Activated CD4-positive, alpha-beta T cell treated with anti-CD3 and anti-CD28 coated beads, Interleukin-10, Interleukin-2, amounts not matched to agents 100 ng/mL and 50 ng/mL, durations not matched to agents 16 hours and 8 hours (primary cell): ENCODE measurements at regions not wholly inside any gene's neighbourhood (a gene's known extent, or its start where the extent isn't known, plus 50 kb on each side); places are given as distances from the start of the nearest gene placed in this dataset.
"Not testable (repeated sequence)": the region's sequence is repeated elsewhere in the genome, so short reads cannot be mapped to it uniquely, and the experiment has no call there.

ENCODE experiments used
- DNase-seq: peaks from one replicate; pipeline ENCODE4 v3.0.0-alpha.2; 2020

DNA sequence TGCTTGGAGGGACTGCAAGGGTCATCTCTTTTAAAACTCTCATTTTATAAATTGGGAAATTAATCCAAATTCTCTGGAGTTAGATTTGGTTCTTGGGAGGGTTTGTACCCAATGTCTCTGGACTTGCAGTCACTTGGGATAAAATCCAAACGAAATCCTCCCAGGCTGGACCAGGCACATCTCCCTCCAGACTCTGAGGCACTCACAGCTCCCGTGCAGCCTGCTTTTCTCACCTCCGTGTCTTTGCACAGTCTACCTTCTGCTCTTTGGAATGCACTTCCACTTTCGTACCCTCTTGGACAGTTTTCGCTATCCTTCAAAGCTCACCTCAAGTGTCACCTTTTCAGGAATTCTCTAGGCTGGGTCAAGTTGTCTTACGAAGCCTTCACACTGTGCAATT lies 166.3 kb downstream of the MYCN start:
- DNase-seq = no peak

- no peak for DNase-seq
Measured at GRCh38 chr2:16105669-16106281, 165.4 kb downstream of the MYCN start.

DNA sequence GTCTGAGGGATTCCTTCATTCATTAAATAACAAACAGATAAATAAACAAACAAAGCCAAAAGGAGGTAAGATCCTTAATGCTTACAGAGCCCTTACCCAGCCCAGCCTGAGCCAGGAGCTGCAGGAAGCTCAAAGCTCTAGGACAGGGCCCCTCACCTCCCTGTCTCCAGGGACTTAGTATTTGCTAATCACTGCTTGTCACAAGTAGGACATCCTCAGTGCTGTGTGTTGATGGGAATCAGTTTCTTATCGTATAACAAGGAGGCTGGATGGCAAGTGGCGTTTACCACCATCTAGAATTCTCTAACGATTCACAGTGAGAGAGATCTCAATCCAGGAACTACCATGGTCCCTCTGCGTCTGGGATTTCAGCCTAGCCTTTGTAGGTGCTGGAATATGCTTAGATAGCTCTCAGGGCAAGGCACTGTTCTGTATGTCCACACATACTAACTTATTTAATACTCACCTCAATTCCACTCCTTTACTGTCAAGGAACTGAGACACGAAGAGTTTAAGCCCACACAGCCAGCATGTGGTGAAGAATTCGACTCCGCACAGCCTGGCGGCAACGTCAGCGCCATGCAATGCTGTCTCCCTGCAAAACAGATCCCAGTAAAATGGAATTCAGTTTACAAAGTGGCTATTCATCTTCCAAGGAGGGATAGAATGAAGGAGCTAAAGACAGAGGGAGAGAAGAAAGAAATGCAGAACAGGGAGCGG lies 164.8 kb downstream of the MYCN start:
- DNase-seq = no peak

- no peak for DNase-seq
Measured at GRCh38 chr2:16104315-16104948, 164.1 kb downstream of the MYCN start.

GRCh38 chr2:16103614-16104314 lies 163.4 kb downstream of the MYCN start:
- no peak for DNase-seq

DNA sequence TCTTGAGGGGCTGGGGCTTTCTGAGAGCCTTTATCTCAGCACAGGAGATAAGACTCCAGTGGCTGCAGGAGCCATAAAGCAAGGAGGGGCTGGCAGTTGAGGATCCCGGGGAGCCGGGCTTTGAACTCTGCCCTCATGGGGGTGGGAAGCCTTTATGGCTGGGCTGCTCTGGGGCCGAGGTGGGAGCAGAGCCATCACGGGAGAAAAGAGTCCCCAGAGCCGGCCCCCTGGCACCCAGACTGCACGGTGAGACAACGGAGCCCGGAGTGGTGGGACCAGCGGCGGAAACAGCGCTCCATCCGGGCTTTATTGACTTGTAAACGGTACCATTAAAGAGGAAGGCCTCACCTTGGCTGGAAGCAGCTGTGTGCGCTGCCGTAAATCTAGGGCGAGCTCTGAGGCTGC lies 162.6 kb downstream of the MYCN start:
- no peak for DNase-seq

DNA sequence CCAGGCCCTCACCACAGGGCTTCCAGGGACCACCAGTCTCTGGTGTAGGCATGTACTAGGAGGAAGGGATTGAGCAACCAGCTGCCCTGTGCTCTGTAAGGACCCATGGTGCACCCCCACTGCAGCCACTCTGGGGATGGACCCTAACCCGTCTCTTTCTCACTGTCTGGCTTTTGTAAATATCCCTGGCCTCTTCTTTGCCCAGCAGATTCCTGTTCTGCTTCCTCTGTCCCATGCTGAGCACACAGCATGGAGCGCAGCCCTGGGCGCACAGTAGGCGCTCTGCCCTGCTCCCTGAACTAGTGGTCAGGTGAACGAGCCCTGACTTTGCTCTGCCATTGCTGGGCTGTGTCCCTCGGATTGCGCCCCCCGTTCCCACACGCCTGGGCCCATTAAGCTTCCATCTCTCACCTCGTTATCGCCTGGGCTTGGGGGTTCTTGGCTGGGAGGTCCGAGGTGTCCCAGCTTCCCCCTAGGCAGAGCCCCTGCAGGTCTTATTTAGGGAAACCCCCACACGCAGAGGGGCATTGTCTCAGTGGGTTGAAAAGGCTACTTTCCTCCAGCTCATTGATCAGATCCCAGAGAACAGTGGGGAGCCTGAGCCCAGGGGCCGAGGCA lies 162.1 kb downstream of the MYCN start:
- DNase-seq = no peak

- DNase-seq = no peak
Measured at GRCh38 chr2:16101196-16101595, 160.8 kb downstream of the MYCN start.

- no peak for DNase-seq
Measured at GRCh38 chr2:16100006-16100405, 159.7 kb downstream of the MYCN start.

- no peak for DNase-seq
Measured at GRCh38 chr2:16099326-16099725, 159.0 kb downstream of the MYCN start.

GRCh38 chr2:16096962-16097361 lies 156.6 kb downstream of the MYCN start:
- DNase-seq = no peak

- DNase-seq = not testable (repeated sequence)
Measured at GRCh38 chr2:16095483-16095882, 155.1 kb downstream of the MYCN start.

DNA sequence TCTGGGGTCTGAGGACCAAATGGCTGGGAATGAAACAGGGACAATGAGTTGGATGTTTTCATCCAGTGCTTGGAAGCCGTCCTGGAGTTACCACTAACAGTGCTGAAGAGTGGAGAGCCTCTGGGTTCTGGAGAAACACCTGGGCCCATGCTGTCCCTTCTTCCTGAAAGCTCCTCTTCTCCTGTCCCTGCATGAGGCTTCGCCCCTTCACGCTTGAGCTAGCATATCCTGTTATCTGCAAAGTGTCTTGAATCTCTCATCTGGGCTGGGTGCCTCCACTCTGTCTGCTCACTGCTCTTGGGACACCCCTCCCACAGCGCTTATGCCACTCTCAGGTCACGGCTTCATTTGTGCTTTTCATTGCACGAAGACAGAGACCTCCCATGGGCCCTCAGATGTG lies 154.5 kb downstream of the MYCN start:
- DNase-seq = no peak

DNA sequence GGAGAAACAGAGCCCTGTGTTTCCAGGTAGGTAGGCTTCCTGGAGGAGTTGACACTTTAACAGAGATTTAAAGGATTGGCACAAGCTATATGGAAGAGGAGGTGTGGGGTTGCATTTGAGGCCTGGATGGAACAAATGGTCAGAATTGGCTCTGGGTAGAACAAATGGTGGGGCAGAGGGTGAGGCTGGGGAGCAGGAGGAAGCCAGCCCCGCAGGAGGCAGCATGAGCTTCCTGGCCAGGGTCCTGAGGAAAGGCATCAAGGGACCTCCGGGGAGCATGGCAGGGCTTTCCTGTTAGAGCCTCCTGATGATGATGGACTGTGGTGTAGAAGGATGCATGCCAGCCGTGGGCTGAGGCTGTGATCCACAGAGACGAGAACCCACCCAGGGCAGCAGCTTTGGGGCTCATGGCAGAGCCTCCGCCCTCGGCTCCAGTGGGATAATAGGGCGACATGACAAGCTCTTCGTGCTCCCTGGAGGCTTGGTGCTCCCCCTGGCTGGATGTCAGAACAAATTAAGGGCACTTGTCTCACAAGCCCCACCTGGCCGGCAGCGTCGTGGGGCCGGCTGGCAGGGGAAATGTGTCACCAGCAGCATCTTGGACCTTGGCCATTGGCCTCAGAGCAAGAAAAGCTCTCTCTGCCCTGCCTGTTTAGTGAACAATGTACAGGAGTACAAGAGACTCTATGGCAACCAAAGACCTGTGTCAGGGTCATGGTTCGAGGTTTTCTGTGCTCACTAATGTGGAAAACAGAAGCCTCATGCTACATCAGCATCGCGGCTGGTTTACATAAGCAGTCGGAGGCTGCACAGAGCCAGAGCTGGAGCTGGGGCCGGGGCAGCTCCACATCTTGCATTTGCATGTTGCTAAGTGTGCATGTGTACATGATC lies 153.5 kb downstream of the MYCN start:
- no peak for DNase-seq

DNA sequence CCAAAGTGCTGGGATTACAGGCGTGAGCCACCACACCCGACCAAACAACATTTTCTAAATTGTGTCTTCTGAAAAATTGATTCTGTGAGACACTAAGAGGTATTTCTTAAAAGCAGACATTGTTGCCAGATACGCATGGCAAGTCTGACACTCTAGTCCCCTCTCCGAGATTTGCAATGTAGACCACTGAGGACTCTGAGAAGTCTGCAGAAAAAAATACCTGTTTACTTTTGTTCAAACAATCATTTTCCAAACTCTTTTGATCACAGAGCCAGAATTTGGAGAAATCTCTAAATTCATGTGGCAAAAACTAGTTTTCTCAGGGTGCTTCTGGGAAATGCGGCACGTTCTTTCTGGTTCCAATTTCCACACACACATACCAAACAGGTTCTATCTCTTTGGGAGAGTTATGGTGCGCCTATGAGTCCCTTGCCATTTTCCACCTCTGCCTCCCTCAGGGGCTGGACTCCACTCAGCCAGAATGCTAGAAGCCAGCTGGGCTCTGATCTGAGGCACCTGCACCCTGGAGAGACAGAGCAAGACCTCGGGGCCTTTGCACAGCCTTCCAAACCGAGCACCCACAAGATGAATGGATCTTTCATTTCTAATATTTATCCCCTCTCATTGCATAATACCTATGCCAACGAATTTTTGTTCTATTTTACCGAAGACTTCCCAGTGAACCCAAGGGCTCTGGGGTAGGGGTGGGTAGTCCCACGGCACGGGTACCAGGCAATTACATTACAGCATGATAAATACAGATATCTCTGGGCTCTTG lies 152.7 kb downstream of the MYCN start:
- no peak for DNase-seq

DNA sequence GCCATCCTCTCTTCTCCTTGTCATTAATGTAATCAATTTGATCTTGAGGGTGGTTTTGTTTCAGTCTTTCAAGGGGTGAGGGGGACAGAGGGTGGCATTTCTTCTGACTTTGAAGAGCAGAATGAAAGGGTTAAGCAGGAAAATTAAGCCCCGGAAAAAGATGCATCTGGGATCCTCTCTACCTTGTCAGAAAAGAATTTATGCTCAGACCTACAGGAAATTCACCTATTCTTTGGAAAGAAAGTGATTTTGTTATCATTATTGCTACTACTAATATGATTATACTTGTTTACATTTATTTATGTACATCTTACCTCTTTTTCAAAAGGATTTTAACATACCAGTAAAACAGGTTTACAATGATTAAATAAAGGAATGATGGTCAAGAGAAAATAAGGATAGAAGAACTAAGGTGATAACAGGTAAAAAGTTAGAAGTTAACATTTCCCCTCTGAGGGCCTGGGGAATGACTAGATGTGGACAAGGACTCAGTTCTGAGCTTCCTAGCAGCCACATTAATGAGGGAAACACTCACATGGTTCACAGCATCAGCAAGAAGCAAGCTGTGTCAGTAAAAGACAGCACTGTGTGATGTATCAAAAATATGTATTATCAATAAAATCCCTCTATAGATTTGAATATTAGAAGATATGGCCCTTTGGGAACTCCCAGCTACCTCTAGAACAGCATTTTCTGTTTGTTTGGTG lies 151.4 kb downstream of the MYCN start:
- DNase-seq = no peak

DNA sequence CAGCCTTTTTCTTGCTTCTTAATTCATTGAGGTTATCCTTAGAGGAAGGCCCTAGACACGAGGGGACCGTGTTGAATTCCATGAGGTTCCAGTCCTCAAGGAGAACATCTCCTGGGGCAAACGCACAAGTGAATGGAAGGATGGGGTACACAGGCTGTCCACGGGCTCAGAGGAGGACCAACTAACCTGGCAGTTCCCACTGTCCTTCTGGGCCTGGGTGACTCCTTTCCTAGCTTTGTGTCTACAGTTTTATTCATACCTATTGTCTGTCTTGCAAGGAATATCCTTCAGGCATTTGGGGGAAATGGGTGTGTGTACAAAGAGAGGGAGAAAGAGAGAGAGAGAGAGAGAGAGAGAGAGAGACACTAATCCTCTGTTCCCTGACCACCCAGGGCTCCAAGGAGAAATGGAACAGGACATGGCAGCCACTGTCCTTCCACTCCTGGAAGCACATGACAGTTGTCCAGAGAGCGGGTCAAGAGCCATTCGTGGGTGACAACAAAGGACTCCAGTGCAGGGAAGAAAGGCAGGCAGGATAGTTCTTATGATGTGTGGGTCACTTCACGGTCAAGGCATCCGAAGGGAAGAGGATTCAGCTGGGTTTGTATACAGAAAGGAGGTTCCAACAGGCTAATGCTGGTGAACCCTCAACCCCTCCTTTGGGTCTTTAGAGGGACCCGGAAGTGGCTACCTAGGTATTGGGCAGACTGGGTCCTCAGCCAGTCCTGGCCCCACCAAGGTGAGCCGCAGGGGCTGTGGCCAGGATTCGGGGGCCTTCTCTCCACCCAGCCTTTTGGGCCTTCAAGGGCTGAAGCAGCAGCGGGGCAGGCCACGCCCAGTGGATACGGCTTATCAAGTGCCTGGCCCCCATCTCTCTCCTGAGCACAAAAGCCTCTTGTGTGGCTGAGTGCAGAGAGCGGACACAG lies 150.6 kb downstream of the MYCN start:
- DNase-seq = no peak

DNA sequence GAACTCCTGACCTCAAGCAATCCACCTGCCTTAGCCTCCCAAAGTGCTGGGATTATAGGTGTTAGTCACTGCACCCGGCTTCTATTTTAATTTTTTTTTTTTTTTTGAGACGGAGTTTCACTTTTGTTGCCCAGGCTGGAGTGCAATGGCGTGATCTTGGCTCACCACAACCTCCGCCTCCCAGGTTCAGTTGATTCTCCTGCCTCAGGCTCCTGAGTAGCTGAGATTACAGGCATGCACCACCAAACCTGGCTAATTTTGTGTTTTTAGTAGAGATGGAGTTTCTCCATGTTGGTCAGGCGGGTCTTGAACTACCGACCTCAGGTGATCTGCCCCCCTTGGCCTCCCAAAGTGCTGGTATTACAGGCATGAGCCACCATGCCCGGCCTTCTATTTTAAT lies 149.1 kb downstream of the MYCN start:
- DNase-seq = not testable (repeated sequence)

DNA sequence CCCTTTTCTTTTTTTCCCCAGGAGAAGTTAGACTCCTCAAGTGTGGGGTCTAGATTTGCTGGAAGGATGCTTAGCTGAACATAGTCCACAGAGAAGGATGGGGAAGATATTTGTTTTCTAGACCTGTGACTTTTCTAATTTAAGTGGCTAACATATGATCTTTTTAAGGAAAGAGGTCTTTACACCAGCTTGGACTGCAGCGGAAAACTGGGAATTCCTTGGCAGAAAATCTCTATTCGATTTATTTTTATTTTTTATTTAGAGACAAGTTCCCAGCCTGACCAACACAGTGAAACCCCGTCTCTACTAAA lies 148.4 kb downstream of the MYCN start:
- DNase-seq = no peak
